ENCODE measurements at regions not wholly inside any gene's neighbourhood (a gene's known extent, or its start where the extent isn't known, plus 50 kb on each side); places are given as distances from the start of the nearest gene placed in this dataset.

- FAIRE-seq (no peak), DNase-seq (ENCODE audit: low read depth, low spot score) (no peak)
- dilution Hi-C loops (cut with MboI; ENCODE audit: extremely low pct_ligation_motif_present, low sequenced_read_pairs), result no loop called here
- Histone ChIP-seq H3K4me2 (ENCODE audit: control insufficient read depth, extremely low read depth, insufficient read depth, low read depth, low read length) (no peak overlapping the region), H4K20me1 (ENCODE audit: control insufficient read depth, extremely low read depth, insufficient read depth, low read length) (no peaks in the 10 kb centered on the region), H3K27ac (ENCODE audit: control insufficient read depth, insufficient read depth, low read length) (no peak overlapping the region), H3K79me2 (ENCODE audit: control insufficient read depth, insufficient read depth, low read length) (no peaks in the 10 kb centered on the region), H3K27me3 (ENCODE audit: control insufficient read depth, extremely low read depth, insufficient read depth, low read length) (no peaks in the 10 kb centered on the region), H3K9me1 (ENCODE audit: control insufficient read depth, extremely low read depth, insufficient read depth, low read length) (no peaks in the 10 kb centered on the region), H3K36me3 (ENCODE audit: control insufficient read depth in 2 of 2, extremely low read depth in 1 of 2, insufficient read depth in 2 of 2, low read length in 2 of 2) (no peaks in the 10 kb centered on the region), H2AFZ (ENCODE audit: control insufficient read depth, low read length) (no peak overlapping the region), H3K9me3 (ENCODE audit: control insufficient read depth, low read depth, low read length) (no peaks in the 10 kb centered on the region), H3K4me3 (ENCODE audit: control insufficient read depth in 2 of 3, extremely low read depth in 1 of 3, insufficient read depth in 2 of 3, low read depth in 1 of 3, low read length in 3 of 3) (no peak overlapping the region), H3K4me1 (ENCODE audit: control insufficient read depth, extremely low read depth, insufficient read depth, low read length) (no peaks in the 10 kb centered on the region), H3K9ac (ENCODE audit: control insufficient read depth, extremely low read depth, insufficient read depth, low read length) (no peak overlapping the region)
- TF ChIP-seq, protein P1, sequence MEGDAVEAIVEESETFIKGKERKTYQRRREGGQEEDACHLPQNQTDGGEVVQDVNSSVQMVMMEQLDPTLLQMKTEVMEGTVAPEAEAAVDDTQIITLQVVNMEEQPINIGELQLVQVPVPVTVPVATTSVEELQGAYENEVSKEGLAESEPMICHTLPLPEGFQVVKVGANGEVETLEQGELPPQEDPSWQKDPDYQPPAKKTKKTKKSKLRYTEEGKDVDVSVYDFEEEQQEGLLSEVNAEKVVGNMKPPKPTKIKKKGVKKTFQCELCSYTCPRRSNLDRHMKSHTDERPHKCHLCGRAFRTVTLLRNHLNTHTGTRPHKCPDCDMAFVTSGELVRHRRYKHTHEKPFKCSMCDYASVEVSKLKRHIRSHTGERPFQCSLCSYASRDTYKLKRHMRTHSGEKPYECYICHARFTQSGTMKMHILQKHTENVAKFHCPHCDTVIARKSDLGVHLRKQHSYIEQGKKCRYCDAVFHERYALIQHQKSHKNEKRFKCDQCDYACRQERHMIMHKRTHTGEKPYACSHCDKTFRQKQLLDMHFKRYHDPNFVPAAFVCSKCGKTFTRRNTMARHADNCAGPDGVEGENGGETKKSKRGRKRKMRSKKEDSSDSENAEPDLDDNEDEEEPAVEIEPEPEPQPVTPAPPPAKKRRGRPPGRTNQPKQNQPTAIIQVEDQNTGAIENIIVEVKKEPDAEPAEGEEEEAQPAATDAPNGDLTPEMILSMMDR (optimal IDR thresholded peaks at IDR 0.05 in 1 of 3, IDR thresholded peaks at IDR 0.05 in 1 of 3, conservative IDR thresholded peaks at IDR 0.05 in 1 of 3; ENCODE audit: extremely low read depth in 1 of 3, insufficient read depth in 2 of 3, low read length in 3 of 3), result no peak
- no peak for TF ChIP-seq EZH2 (IDR thresholded peaks at IDR 0.05; ENCODE audit: low read length)
Measured at GRCh38 chr17:5976251-5976650, 93.9 kb upstream of the WSCD1 start.

GRCh38 chr17:5978496-5978895 is 91.7 kb upstream of the WSCD1 start:
- Histone ChIP-seq H3K27ac (ENCODE audit: control insufficient read depth, insufficient read depth, low read length) (no peak overlapping the region), H3K9me1 (ENCODE audit: control insufficient read depth, extremely low read depth, insufficient read depth, low read length) (no peaks in the 10 kb centered on the region), H3K36me3 (ENCODE audit: control insufficient read depth in 2 of 2, extremely low read depth in 1 of 2, insufficient read depth in 2 of 2, low read length in 2 of 2) (no peaks in the 10 kb centered on the region), H3K79me2 (ENCODE audit: control insufficient read depth, insufficient read depth, low read length) (no peaks in the 10 kb centered on the region), H3K27me3 (ENCODE audit: control insufficient read depth, extremely low read depth, insufficient read depth, low read length) (no peaks in the 10 kb centered on the region), H3K4me2 (ENCODE audit: control insufficient read depth, extremely low read depth, insufficient read depth, low read depth, low read length) (no peak overlapping the region), H3K9me3 (ENCODE audit: control insufficient read depth, low read depth, low read length) (no peaks in the 10 kb centered on the region), H3K9ac (ENCODE audit: control insufficient read depth, extremely low read depth, insufficient read depth, low read length) (no peak overlapping the region), H4K20me1 (ENCODE audit: control insufficient read depth, extremely low read depth, insufficient read depth, low read length) (no peaks in the 10 kb centered on the region), H2AFZ (ENCODE audit: control insufficient read depth, low read length) (no peak overlapping the region), H3K4me3 (ENCODE audit: control insufficient read depth in 2 of 3, extremely low read depth in 1 of 3, insufficient read depth in 2 of 3, low read depth in 1 of 3, low read length in 3 of 3) (no peak overlapping the region), H3K4me1 (ENCODE audit: control insufficient read depth, extremely low read depth, insufficient read depth, low read length) (no peaks in the 10 kb centered on the region)
- dilution Hi-C loops (cut with MboI; ENCODE audit: extremely low pct_ligation_motif_present, low sequenced_read_pairs), result no loop called here
- no peak for TF ChIP-seq EZH2 (IDR thresholded peaks at IDR 0.05; ENCODE audit: low read length)
- TF ChIP-seq, protein P1 (optimal IDR thresholded peaks at IDR 0.05 in 1 of 3, IDR thresholded peaks at IDR 0.05 in 1 of 3, conservative IDR thresholded peaks at IDR 0.05 in 1 of 3; ENCODE audit: extremely low read depth in 1 of 3, insufficient read depth in 2 of 3, low read length in 3 of 3), result no peak
- DNase-seq (ENCODE audit: low read depth, low spot score), result no peak
- no peak for FAIRE-seq

Measured in keratinocyte (primary cell).